NK-92 treated with Interleukin-12 subunit alpha and Interleukin-12 subunit beta, amount 100 ng/mL, for 24 hours (cell line): ENCODE measurements at regions not wholly inside any gene's neighbourhood (a gene's known extent, or its start where the extent isn't known, plus 50 kb on each side); places are given as distances from the start of the nearest gene placed in this dataset.

ENCODE experiments used
- DNase-seq: peaks from one replicate; lab custom pipeline; 2025; lab: John Stamatoyannopoulos, UW

- no peak for DNase-seq
Observed at GRCh38 chr4:147428583-147428982, 52.3 kb upstream of the EDNRA start.

- no peak for DNase-seq
Observed at GRCh38 chr4:147430111-147430510, 50.8 kb upstream of the EDNRA start.
